Thyroid gland (tissue), 4 donors: ENCODE measurements at regions not wholly inside any gene's neighbourhood (a gene's known extent, or its start where the extent isn't known, plus 50 kb on each side); places are given as distances from the start of the nearest gene placed in this dataset.

ENCODE experiments used
- CTCF ChIP-seq, 6 experiments: fragments of 200-600 bp in 3 of 6; fragments of 450-650 bp in 3 of 6; sonication (generic) in 3 of 6; IDR thresholded peaks; one replicate each; pipeline ENCODE4 v1.5.1; 2016 to 2019; ENCODE audit warnings: antibody characterized with exemption in 6 of 6, mild to moderate bottlenecking in 2 of 6, inconsistent platforms in 1 of 6, moderate library complexity in 1 of 6
- POLR2A ChIP-seq, 2 donors: fragments of 450-650 bp; IDR thresholded peaks; one replicate each; pipeline ENCODE4 v1.6.1; 2017; ENCODE audit warnings: antibody characterized with exemption in 2 of 2, mild to moderate bottlenecking in 2 of 2, moderate library complexity in 1 of 2

DNA sequence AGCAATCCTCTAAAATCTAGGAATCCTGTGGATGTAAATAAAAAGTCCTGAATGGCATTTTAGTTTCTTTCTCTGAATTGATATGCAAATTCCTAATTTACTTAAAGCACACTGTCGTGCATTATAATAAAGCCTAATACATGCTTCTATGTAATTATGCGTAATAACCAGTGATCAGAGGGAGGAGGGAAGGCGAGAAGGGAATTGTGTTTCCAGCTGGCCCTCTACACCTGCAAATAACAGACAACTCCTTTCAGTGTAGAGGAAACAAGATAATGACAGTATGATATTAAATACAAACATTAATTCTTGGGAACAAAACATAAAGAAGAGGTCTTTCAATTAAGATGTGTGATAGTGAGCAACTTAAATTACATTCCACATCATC is 419.6 kb upstream of the LCORL start:
- TF ChIP-seq CTCF (IDR thresholded peaks at IDR 0.05) (no peak), POLR2A (IDR thresholded peaks at IDR 0.05) (no peak)
